Cardiac fibroblast (primary cell): ENCODE measurements at regions not wholly inside any gene's neighbourhood (a gene's known extent, or its start where the extent isn't known, plus 50 kb on each side); places are given as distances from the start of the nearest gene placed in this dataset.
A peak's percentile ranks its signal among the peaks of the same experiment; 100 is the strongest.

Experiments used
- DNase-seq, 2 donors: peaks; one replicate each; pipeline versions ENCODE4 v3.0.0 to v3.0.0-alpha.2; 2010; ENCODE audit warnings: low read depth in 2 of 2
- H3K4me3 ChIP-seq, 2 donors: replicated peaks in 1 of 2; 1 replicate in 1 of 2; 2 replicates in 1 of 2; pipeline ENCODE4 v1.5.1; 2011; ENCODE audit warnings: low read depth in 2 of 2, low read length in 2 of 2, mild to moderate bottlenecking in 2 of 2, moderate library complexity in 1 of 2
- TF ChIP-seq, protein P1 (sequence below): IDR thresholded peaks from one replicate; pipeline ENCODE4 v1.5.1; 2011; ENCODE audit warnings: low read depth, mild to moderate bottlenecking, low read length, inconsistent platforms

DNA sequence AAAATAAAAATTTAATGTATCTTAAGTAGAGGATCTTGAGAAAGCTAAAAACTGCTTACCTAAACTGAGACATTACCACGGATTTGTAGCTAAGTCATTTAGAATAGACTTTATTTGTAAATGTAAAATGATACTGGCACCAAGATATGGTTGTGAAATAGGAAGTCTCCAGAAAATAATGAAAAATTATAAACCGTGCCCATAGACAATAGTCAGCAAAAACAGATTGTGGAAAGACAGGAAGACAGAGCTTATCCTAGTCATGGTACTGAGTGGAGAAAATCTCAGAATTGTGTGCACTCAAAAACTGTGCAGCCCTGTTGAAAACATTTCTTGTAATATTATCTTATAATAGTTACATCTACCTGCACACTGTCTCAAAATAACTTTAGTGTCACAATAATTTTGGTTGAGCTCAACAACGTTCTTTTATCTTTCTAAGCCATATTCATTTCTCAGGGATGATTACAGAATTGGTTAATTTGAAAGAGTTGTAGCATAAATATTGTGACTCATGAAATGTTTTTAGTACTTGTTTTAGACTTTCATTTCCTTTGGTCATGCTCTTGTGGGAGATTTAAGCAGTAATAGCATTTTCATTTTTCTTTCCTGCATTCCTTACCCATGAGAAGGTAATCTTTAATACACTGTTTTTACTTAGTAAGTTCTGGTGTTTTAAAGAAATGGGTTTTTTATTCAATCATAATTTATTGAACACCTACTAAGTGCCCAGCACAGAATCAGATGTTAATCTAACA lies 174.5 kb downstream of the SOX4 start:
- no peak overlapping the region for H3K4me3 ChIP-seq
- TF ChIP-seq, protein P1, sequence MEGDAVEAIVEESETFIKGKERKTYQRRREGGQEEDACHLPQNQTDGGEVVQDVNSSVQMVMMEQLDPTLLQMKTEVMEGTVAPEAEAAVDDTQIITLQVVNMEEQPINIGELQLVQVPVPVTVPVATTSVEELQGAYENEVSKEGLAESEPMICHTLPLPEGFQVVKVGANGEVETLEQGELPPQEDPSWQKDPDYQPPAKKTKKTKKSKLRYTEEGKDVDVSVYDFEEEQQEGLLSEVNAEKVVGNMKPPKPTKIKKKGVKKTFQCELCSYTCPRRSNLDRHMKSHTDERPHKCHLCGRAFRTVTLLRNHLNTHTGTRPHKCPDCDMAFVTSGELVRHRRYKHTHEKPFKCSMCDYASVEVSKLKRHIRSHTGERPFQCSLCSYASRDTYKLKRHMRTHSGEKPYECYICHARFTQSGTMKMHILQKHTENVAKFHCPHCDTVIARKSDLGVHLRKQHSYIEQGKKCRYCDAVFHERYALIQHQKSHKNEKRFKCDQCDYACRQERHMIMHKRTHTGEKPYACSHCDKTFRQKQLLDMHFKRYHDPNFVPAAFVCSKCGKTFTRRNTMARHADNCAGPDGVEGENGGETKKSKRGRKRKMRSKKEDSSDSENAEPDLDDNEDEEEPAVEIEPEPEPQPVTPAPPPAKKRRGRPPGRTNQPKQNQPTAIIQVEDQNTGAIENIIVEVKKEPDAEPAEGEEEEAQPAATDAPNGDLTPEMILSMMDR = no peak
- peak; percentile 61 to 87 for DNase-seq

DNA sequence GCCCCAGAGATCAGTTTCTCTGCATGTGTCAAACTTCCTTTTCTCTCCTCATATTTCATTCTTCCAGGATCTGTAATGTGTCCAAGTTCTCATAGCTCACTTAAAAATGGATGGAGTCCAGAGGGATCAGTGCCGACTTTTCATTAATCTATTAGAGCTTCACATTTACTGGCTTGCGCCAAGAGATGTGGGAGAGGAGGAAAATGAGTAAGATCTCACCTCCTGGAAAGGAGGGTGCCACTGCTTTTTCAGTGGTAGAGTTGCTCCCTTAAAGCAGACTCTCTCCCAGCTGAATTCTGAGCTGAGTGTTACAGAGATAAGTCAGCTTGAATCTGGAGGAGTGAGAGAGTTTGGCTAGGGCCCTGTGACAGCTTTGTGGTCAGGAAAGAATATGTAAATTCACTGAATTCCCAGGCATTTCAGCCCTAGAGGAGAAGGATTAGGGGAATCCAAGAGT lies 175.9 kb downstream of the SOX4 start:
- TF ChIP-seq, protein P1 = no peak
- no peak overlapping the region for H3K4me3 ChIP-seq
- peak; percentile 92 to 98 for DNase-seq

DNA sequence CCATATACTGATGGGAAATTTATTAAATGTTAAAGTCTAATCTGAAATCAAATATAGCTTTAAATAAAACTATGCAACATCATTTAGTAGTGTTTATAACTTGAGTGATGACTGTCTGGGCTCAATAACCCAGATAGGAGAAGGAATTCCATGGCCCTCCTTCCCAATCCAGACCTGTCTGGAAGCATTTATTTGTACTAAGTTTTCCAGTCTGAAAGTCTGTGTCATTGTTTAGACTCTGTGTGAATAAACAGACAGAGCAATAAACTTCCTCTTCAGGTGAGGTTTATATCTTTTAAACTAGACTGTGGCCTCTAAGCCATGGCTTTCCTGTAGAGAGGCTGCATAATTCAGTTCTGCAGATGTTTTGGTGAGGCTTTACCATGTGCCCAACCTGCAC lies 176.4 kb downstream of the SOX4 start:
- H3K4me3 ChIP-seq = no peak overlapping the region
- TF ChIP-seq, protein P1 = no peak
- no peak for DNase-seq

- DNase-seq = peak; percentile 31 to 58
- TF ChIP-seq, protein P1 = no peak
- H3K4me3 ChIP-seq = no peak overlapping the region
Measured at GRCh38 chr6:21771626-21772320, 178.2 kb downstream of the SOX4 start.

GRCh38 chr6:21772477-21772876 lies 178.9 kb downstream of the SOX4 start:
- TF ChIP-seq, protein P1 = no peak
- no peak for DNase-seq
- H3K4me3 ChIP-seq = no peak overlapping the region

- DNase-seq = no peak
- H3K4me3 ChIP-seq = no peak overlapping the region
- TF ChIP-seq, protein P1 = no peak
Measured at GRCh38 chr6:21772884-21773575, 179.5 kb downstream of the SOX4 start.
